ENCODE measurements at regions not wholly inside any gene's neighbourhood (a gene's known extent, or its start where the extent isn't known, plus 50 kb on each side); places are given as distances from the start of the nearest gene placed in this dataset.

DNA sequence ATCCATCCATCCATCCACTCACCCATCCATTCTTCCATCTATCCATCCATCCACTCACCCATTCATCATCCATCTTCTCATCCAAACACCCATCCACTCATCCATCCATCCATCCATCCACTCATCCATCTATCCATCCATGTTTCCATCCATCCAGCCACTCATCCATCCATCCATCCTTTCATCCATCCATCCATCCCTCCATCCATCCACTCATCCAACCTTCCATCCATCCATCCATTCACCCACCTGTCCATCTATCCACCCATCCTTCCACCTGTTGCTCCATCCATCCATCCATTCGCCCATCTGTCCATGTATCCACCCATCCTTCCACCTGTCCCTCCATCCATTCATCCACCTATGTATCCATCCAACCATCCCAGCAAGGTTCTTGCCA is 378.4 kb upstream of the PFKP start:
- H3K4me1 ChIP-seq (ENCODE audit: control insufficient read depth, insufficient read depth, low read length): no peaks in the 10 kb centered on the region
- H2AK5ac ChIP-seq (ENCODE audit: low read depth, low read length): no peak overlapping the region
- TF ChIP-seq NFE2L2 (IDR thresholded peaks at IDR 0.05; ENCODE audit: low read depth, low read length) (no peak), BHLHE40 (IDR thresholded peaks at IDR 0.05; ENCODE audit: low read depth, low read length) (no peak), MXI1 (IDR thresholded peaks at IDR 0.05; ENCODE audit: borderline replicate concordance, low read depth, low read length) (no peak), MAFK (IDR thresholded peaks at IDR 0.05; ENCODE audit: low read depth, low read length) (no peak), ELK1 (IDR thresholded peaks at IDR 0.05; ENCODE audit: borderline replicate concordance, low read depth, low read length) (no peak), RCOR1 (IDR thresholded peaks at IDR 0.05; ENCODE audit: insufficient replicate concordance, low read length) (no peak)
- no peaks in the 10 kb centered on the region for H3K36me3 ChIP-seq (ENCODE audit: control insufficient read depth, insufficient read depth, low read length)
- no peak overlapping the region for H2BK15ac ChIP-seq (ENCODE audit: low read depth, low read length)
- H3K4me3 ChIP-seq (ENCODE audit: insufficient read depth, low read depth, low read length): no peak overlapping the region
- no peaks in the 10 kb centered on the region for H3K27me3 ChIP-seq (ENCODE audit: control insufficient read depth, insufficient read depth, low read length)
- in situ Hi-C loops (cut with MboI; ENCODE audit: low sequenced_read_pairs): no loop called here
- no peak overlapping the region for H4K5ac ChIP-seq (ENCODE audit: low read depth, low read length)
- H3K9ac ChIP-seq (ENCODE audit: low read depth, low read length): no peak overlapping the region
- H4K8ac ChIP-seq (ENCODE audit: low read depth in 2 of 2, low read length in 2 of 2): no peak overlapping the region
- CTCF ChIA-PET: no interaction called here
- H2BK120ac ChIP-seq (ENCODE audit: low read depth, low read length): no peak overlapping the region
- no peak overlapping the region for H3K18ac ChIP-seq (ENCODE audit: low read depth, low read length)
- H4K91ac ChIP-seq (ENCODE audit: insufficient read depth, low read depth, low read length): no peak overlapping the region
- intact Hi-C loops (cut with micrococcal nuclease): no loop called here
- POLR2A ChIA-PET (ENCODE audit: unreplicated experiment): no interaction called here
- H4K20me1 ChIP-seq (ENCODE audit: insufficient read depth, low read length): no peaks in the 10 kb centered on the region
- no peak overlapping the region for H3K4me2 ChIP-seq (ENCODE audit: low read depth, low read length)
- H3K79me1 ChIP-seq (ENCODE audit: low read depth in 1 of 2, low read length in 2 of 2): no peaks in the 10 kb centered on the region
- H3K9me1 ChIP-seq (ENCODE audit: insufficient read depth, low read length): no peaks in the 10 kb centered on the region
- H3K14ac ChIP-seq (replicated peaks; ENCODE audit: low read depth, low read length): no peak overlapping the region
- no peak overlapping the region for H2BK20ac ChIP-seq (ENCODE audit: low read depth, low read length)
- H3K56ac ChIP-seq (ENCODE audit: extremely low read depth, insufficient read depth, low read length): no peak overlapping the region
- ATAC-seq (ENCODE audit: low read depth) (no peak), DNase-seq (no peak)
- H2AFZ ChIP-seq (replicated peaks; ENCODE audit: low read length, poor library complexity): no peak overlapping the region
- H3K27ac ChIP-seq (ENCODE audit: insufficient read depth, low read length): no peak overlapping the region
- no peak overlapping the region for H3K4ac ChIP-seq (ENCODE audit: low read depth, low read length)
- no peak overlapping the region for H2BK5ac ChIP-seq (ENCODE audit: low read depth, low read length, poor library complexity, severe bottlenecking)
- no CpG with 5 or more reads among the region's 1 CpG for WGBS, 2 experiments (ENCODE audit: extremely low coverage in 2 of 2, insufficient read length in 1 of 2)
- dilution Hi-C loops (cut with HindIII; ENCODE audit: low sequenced_read_pairs, unreplicated experiment): no loop called here
- no TSS peak for BruUV-seq (replicated peaks)
- H3K9me3 ChIP-seq (ENCODE audit: control insufficient read depth, insufficient read depth, low read length): peaks cover 28% of the 10 kb centered on the region
- H3K23ac ChIP-seq (ENCODE audit: low read depth, low read length): no peak overlapping the region
- H2AK9ac ChIP-seq (replicated peaks; ENCODE audit: low read depth, low read length, poor library complexity): no peak overlapping the region
